ENCODE measurements at regions not wholly inside any gene's neighbourhood (a gene's known extent, or its start where the extent isn't known, plus 50 kb on each side); places are given as distances from the start of the nearest gene placed in this dataset.
"Not testable (repeated sequence)": the region's sequence is repeated elsewhere in the genome, so short reads cannot be mapped to it uniquely, and the experiment has no call there.

DNA sequence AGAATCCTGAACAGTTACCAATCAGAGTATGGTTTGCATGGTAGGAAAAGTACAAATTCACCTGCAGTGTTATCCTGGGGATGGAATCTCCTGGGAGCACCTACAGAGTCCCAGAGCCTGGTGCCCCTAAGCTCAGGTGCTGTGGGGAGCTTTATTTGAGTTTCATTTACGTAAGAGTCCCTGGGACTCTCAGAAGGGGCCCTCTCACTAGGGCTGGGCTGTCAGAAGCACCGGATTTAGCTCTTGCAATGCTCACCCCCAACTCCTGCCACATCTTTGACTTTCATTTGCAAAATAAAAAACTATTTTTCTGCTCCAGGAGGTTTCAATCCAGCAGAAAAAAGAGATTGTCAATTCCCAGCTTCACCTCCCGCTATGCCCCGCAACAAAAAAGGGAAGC lies 569.8 kb upstream of the B3GAT1 start:
- Mint-ChIP-seq H3K4me3 (ENCODE audit: unreplicated experiment) (no peak overlapping the region), H3K9me3 (ENCODE audit: low read depth) (no peaks in the 10 kb centered on the region)

DNA sequence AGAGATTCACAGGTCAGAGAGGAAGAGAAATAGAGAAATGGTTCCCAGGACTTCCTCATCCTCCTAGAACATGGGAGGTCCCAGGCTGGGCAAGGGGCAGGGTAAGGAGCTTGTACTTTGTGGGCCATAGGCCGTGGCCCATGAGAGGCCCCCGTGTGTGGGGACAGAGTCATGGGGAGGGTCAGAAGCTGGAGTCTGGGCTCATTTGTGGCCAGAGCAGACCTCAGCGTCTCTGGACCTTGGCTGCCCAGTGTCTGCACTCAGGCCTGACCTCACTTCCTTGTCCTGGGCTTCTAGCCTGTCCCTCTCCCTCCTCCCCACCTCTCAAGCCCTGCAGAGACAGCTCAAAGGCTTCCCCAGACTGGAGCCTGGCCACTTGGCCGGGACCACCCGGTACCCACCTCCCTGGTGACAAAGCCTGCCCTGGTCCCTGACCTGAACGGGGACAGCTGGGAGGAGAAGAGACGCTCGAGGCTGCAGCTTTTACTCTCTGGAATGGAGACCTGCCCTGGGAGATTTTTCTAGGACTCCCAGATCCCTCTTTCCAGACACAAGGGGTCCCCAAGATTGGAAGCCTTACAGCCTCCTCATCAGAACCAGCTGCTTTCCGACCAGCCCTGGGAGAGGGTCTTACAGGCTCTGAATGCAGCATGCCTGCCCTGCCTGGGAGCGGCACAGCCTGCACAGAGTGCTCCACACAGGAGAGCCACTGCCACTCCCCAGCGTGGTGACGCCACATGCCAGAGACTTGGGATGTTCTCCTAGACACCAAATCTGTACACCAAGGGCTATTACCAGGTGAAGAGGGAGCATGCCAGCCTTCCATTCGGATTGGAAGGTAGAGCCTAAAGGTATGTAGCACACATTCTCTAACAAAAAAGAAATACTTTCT lies 569.0 kb upstream of the B3GAT1 start:
- Mint-ChIP-seq H3K27ac (ENCODE audit: unreplicated experiment) (no peak overlapping the region), H3K9me3 (ENCODE audit: low read depth) (no peaks in the 10 kb centered on the region), H3K4me1 (ENCODE audit: low read depth) (no peaks in the 10 kb centered on the region), H3K36me3 (ENCODE audit: low read depth) (no peaks in the 10 kb centered on the region), H3K4me3 (ENCODE audit: unreplicated experiment) (no peak overlapping the region), H3K27me3 (ENCODE audit: low read depth) (peaks cover 23% of the 10 kb centered on the region)
- TF ChIP-seq, protein P1, sequence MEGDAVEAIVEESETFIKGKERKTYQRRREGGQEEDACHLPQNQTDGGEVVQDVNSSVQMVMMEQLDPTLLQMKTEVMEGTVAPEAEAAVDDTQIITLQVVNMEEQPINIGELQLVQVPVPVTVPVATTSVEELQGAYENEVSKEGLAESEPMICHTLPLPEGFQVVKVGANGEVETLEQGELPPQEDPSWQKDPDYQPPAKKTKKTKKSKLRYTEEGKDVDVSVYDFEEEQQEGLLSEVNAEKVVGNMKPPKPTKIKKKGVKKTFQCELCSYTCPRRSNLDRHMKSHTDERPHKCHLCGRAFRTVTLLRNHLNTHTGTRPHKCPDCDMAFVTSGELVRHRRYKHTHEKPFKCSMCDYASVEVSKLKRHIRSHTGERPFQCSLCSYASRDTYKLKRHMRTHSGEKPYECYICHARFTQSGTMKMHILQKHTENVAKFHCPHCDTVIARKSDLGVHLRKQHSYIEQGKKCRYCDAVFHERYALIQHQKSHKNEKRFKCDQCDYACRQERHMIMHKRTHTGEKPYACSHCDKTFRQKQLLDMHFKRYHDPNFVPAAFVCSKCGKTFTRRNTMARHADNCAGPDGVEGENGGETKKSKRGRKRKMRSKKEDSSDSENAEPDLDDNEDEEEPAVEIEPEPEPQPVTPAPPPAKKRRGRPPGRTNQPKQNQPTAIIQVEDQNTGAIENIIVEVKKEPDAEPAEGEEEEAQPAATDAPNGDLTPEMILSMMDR (IDR thresholded peaks at IDR 0.05): no peak
- DNase-seq (ENCODE audit: low spot score): no peak

More for the DNA sequence above, 569.8 kb upstream of the B3GAT1 start:
- H3K36me3 Mint-ChIP-seq (ENCODE audit: low read depth): no peaks in the 10 kb centered on the region
- H3K4me1 Mint-ChIP-seq (ENCODE audit: low read depth): no peaks in the 10 kb centered on the region
- TF ChIP-seq, protein P1 (IDR thresholded peaks at IDR 0.05): no peak
- DNase-seq (ENCODE audit: low spot score): no peak
- H3K27me3 Mint-ChIP-seq (ENCODE audit: low read depth): peaks cover 23% of the 10 kb centered on the region
- H3K27ac Mint-ChIP-seq (ENCODE audit: unreplicated experiment): no peak overlapping the region

DNA sequence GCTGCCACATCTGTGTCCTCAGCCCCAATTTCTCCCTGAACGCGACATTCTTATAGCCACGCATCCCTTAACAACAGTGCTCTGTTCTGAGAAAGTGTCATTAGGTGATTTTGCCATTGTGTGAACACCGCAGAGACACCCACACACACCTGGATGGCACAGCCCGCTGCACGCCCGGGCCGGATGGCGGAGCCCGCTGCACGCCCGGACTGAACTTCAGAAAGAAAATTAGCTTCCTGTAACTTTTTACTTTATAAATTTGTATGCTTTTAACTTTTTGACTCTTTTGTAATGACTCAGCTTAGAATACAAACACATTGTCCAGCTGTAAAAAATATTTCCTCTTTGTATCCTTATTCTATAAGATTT lies 567.0 kb upstream of the B3GAT1 start:
- H3K27me3 Mint-ChIP-seq (ENCODE audit: low read depth): peaks cover 16% of the 10 kb centered on the region
- not testable (repeated sequence) for H3K4me3 Mint-ChIP-seq (ENCODE audit: unreplicated experiment); H3K27ac Mint-ChIP-seq (ENCODE audit: unreplicated experiment); H3K9me3 Mint-ChIP-seq (ENCODE audit: low read depth); H3K36me3 Mint-ChIP-seq (ENCODE audit: low read depth); H3K4me1 Mint-ChIP-seq (ENCODE audit: low read depth); DNase-seq (ENCODE audit: low spot score)

DNA sequence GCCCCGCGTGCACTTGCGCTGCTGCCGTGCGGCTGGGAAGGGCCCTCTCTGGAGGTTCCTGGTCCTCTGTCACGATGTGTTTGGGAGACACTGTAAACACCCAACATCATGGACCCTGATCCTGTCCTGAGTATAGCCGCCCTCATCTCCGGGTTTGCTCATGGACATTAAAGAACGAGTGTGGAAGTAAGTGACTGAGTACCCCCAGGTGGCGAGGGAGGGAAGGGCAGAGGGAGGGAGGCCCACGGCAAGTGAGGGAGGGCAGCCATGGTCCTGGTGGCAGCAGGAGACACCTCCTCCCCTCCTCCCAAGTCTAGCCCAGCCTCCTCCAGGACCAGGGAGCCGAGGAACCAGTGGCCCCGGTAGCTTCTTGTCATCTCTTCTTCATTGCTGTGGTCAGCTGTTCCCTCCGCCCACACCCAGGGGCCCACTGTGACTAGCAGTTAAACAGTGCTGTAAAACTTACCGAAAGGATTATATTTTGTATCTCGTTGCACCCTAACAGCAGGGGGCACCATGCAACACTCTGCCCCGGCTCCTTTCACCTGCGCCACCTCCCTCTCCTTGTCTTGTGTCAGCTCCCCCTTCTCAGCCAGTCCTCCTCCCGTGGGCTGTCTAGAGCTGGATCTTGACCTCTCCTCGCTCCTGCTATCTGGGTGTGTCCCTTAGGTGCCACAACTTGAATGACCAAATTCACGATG lies 566.5 kb upstream of the B3GAT1 start:
- Mint-ChIP-seq H3K27me3 (ENCODE audit: low read depth) (peaks cover 12% of the 10 kb centered on the region), H3K9me3 (ENCODE audit: low read depth) (no peaks in the 10 kb centered on the region), H3K27ac (ENCODE audit: unreplicated experiment) (no peak overlapping the region), H3K4me3 (ENCODE audit: unreplicated experiment) (no peak overlapping the region), H3K36me3 (ENCODE audit: low read depth) (no peaks in the 10 kb centered on the region), H3K4me1 (ENCODE audit: low read depth) (no peaks in the 10 kb centered on the region)
- no peak for DNase-seq (ENCODE audit: low spot score)
- TF ChIP-seq, protein P1 (IDR thresholded peaks at IDR 0.05): peak; percentile 3

DNA sequence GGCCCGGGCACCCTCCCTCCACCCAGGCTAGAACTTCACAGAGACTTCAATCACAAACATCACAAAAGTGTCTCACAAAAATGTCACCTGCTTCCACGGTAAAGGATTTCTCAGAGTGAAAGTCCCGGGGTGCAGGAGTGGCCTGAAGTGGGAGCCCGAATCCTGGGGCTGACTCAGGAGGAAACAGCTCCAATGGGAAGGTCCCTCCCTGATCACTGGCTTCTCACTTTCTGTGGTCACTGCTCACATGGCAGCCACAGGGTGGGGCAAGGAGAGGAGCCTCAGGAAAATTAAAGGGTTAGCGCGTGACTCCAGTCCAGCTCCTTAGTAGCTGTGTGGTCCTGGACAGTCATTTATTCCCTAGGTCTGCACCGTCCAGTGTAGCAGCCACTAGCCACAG lies 564.5 kb upstream of the B3GAT1 start:
- Mint-ChIP-seq H3K27ac (ENCODE audit: unreplicated experiment) (no peak overlapping the region), H3K4me1 (ENCODE audit: low read depth) (no peaks in the 10 kb centered on the region), H3K9me3 (ENCODE audit: low read depth) (no peaks in the 10 kb centered on the region), H3K36me3 (ENCODE audit: low read depth) (no peaks in the 10 kb centered on the region), H3K27me3 (ENCODE audit: low read depth) (peaks cover 5% of the 10 kb centered on the region), H3K4me3 (ENCODE audit: unreplicated experiment) (no peak overlapping the region)
- DNase-seq (ENCODE audit: low spot score): no peak
- TF ChIP-seq, protein P1 (IDR thresholded peaks at IDR 0.05): no peak

Measured in chondrocyte (in vitro differentiated cells).